ENCODE measurements at regions not wholly inside any gene's neighbourhood (a gene's known extent, or its start where the extent isn't known, plus 50 kb on each side); places are given as distances from the start of the nearest gene placed in this dataset.

DNA sequence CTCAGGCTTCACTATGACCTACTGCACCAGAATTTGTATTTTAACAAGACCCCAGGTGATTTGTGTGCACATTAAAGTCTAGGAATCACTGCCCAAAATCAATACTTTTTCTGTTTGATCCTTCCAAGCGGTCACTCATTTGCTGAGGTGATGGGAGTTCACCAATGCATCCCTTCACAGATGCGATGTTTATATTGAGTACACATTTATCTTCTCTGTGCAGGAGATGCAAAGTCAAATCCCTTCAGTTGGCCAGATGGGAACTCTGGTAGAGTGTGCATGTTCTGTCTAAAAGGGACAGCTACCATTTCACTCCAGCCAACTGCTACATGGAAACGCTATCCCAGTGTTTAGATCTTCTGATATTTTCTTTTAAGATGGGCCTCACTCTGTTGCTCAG is 122.6 kb upstream of the HS3ST2 start:
- in situ Hi-C loops (cut with MboI; ENCODE audit: low sequenced_read_pairs), result no loop called here
- no peaks in the 10 kb centered on the region for H4K20me1 ChIP-seq (ENCODE audit: insufficient read depth, low read length)
- H2AFZ ChIP-seq (replicated peaks; ENCODE audit: low read length, poor library complexity), result no peak overlapping the region
- no peak overlapping the region for H2AK9ac ChIP-seq (replicated peaks; ENCODE audit: low read depth, low read length, poor library complexity)
- H3K56ac ChIP-seq (ENCODE audit: extremely low read depth, insufficient read depth, low read length), result no peak overlapping the region
- H3K79me1 ChIP-seq (ENCODE audit: low read depth in 1 of 2, low read length in 2 of 2), result no peaks in the 10 kb centered on the region
- ChIA-PET CTCF (interaction anchor here (1.3 kb wide), 1 partner anchor 1391 kb away, joined by 3 read pairs; no protein-coding TSS in a partner anchor), POLR2A (ENCODE audit: unreplicated experiment) (no interaction called here)
- intact Hi-C loops (cut with micrococcal nuclease), result loop anchor here (10.0 kb wide), 1 partner anchor 1407 kb away; no protein-coding TSS in a partner anchor
- H4K8ac ChIP-seq (ENCODE audit: low read depth in 2 of 2, low read length in 2 of 2), result no peak overlapping the region
- H4K91ac ChIP-seq (ENCODE audit: insufficient read depth, low read depth, low read length), result no peak overlapping the region
- no peaks in the 10 kb centered on the region; the same call in 1 of the 2 replicates for H3K27me3 ChIP-seq (ENCODE audit: control insufficient read depth, insufficient read depth, low read length)
- H3K4ac ChIP-seq (ENCODE audit: low read depth, low read length), result no peak overlapping the region
- H3K9me3 ChIP-seq (ENCODE audit: control insufficient read depth, insufficient read depth, low read length), result no peaks in the 10 kb centered on the region
- H2BK15ac ChIP-seq (ENCODE audit: low read depth, low read length), result no peak overlapping the region
- no peak overlapping the region for H3K4me2 ChIP-seq (ENCODE audit: low read depth, low read length)
- H3K4me3 ChIP-seq (ENCODE audit: insufficient read depth, low read depth, low read length), result no peak overlapping the region
- H2BK120ac ChIP-seq (ENCODE audit: low read depth, low read length), result no peak overlapping the region
- no peak overlapping the region for H3K23ac ChIP-seq (ENCODE audit: low read depth, low read length)
- no peaks in the 10 kb centered on the region for H3K9me1 ChIP-seq (ENCODE audit: insufficient read depth, low read length)
- H2BK5ac ChIP-seq (ENCODE audit: low read depth, low read length, poor library complexity, severe bottlenecking), result no peak overlapping the region
- DNase-seq, result no peak
- no peak overlapping the region for H2AK5ac ChIP-seq (ENCODE audit: low read depth, low read length)
- no peak overlapping the region for H3K27ac ChIP-seq (ENCODE audit: insufficient read depth, low read length)
- H3K9ac ChIP-seq (ENCODE audit: low read depth, low read length), result no peak overlapping the region
- no peak overlapping the region for H4K5ac ChIP-seq (ENCODE audit: low read depth, low read length)
- ATAC-seq (ENCODE audit: low read depth), result no peak
- no peak overlapping the region for H2BK20ac ChIP-seq (ENCODE audit: low read depth, low read length)
- WGBS, 2 experiments (ENCODE audit: extremely low coverage in 2 of 2, insufficient read length in 1 of 2), result 40% methylated on average over 1 of the region's 3 CpGs; no CpG with 5 or more reads in 1 of the 2 experiments
- TF ChIP-seq SMC3 (IDR thresholded peaks at IDR 0.05; ENCODE audit: low read depth, low read length) (no peak), MAFK (IDR thresholded peaks at IDR 0.05; ENCODE audit: low read depth, low read length) (no peak), MAZ (IDR thresholded peaks at IDR 0.05; ENCODE audit: borderline replicate concordance, low read depth, low read length) (no peak), POLR2A (IDR thresholded peaks at IDR 0.05; ENCODE audit: low read depth, low read length) (no peak), CHD1 (IDR thresholded peaks at IDR 0.05; ENCODE audit: low read depth, low read length) (no peak), RCOR1 (IDR thresholded peaks at IDR 0.05; ENCODE audit: insufficient replicate concordance, low read length) (no peak), RFX5 (IDR thresholded peaks at IDR 0.05; ENCODE audit: low read depth, low read length) (no peak), RAD21 (IDR thresholded peaks at IDR 0.05; ENCODE audit: low read length) (no peak), FOS (IDR thresholded peaks at IDR 0.05; ENCODE audit: low read depth, low read length) (no peak), MXI1 (IDR thresholded peaks at IDR 0.05; ENCODE audit: borderline replicate concordance, low read depth, low read length) (no peak), NFE2L2 (IDR thresholded peaks at IDR 0.05; ENCODE audit: low read depth, low read length) (no peak), CEBPB (IDR thresholded peaks at IDR 0.05; ENCODE audit: low read depth, low read length) (no peak), BHLHE40 (IDR thresholded peaks at IDR 0.05; ENCODE audit: low read depth, low read length) (no peak)
- TF ChIP-seq, protein P1, sequence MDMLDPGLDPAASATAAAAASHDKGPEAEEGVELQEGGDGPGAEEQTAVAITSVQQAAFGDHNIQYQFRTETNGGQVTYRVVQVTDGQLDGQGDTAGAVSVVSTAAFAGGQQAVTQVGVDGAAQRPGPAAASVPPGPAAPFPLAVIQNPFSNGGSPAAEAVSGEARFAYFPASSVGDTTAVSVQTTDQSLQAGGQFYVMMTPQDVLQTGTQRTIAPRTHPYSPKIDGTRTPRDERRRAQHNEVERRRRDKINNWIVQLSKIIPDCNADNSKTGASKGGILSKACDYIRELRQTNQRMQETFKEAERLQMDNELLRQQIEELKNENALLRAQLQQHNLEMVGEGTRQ (IDR thresholded peaks at IDR 0.05; ENCODE audit: low read depth, low read length), result no peak
- TF ChIP-seq, protein P2, sequence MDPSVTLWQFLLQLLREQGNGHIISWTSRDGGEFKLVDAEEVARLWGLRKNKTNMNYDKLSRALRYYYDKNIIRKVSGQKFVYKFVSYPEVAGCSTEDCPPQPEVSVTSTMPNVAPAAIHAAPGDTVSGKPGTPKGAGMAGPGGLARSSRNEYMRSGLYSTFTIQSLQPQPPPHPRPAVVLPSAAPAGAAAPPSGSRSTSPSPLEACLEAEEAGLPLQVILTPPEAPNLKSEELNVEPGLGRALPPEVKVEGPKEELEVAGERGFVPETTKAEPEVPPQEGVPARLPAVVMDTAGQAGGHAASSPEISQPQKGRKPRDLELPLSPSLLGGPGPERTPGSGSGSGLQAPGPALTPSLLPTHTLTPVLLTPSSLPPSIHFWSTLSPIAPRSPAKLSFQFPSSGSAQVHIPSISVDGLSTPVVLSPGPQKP (IDR thresholded peaks at IDR 0.05; ENCODE audit: borderline replicate concordance, low read depth, low read length), result no peak
- TF ChIP-seq, protein P3, sequence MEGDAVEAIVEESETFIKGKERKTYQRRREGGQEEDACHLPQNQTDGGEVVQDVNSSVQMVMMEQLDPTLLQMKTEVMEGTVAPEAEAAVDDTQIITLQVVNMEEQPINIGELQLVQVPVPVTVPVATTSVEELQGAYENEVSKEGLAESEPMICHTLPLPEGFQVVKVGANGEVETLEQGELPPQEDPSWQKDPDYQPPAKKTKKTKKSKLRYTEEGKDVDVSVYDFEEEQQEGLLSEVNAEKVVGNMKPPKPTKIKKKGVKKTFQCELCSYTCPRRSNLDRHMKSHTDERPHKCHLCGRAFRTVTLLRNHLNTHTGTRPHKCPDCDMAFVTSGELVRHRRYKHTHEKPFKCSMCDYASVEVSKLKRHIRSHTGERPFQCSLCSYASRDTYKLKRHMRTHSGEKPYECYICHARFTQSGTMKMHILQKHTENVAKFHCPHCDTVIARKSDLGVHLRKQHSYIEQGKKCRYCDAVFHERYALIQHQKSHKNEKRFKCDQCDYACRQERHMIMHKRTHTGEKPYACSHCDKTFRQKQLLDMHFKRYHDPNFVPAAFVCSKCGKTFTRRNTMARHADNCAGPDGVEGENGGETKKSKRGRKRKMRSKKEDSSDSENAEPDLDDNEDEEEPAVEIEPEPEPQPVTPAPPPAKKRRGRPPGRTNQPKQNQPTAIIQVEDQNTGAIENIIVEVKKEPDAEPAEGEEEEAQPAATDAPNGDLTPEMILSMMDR (conservative IDR thresholded peaks at IDR 0.05; ENCODE audit: low read depth, low read length), result no peak
- no peak overlapping the region for H3K14ac ChIP-seq (replicated peaks; ENCODE audit: low read depth, low read length)
- H3K18ac ChIP-seq (ENCODE audit: low read depth, low read length), result no peak overlapping the region
- dilution Hi-C loops (cut with HindIII; ENCODE audit: low sequenced_read_pairs, unreplicated experiment), result no loop called here
- no peaks in the 10 kb centered on the region for H3K36me3 ChIP-seq (ENCODE audit: control insufficient read depth, insufficient read depth, low read length)
- H3K4me1 ChIP-seq (ENCODE audit: control insufficient read depth, insufficient read depth, low read length), result no peaks in the 10 kb centered on the region
- BruUV-seq (replicated peaks), result no TSS peak
